ENCODE measurements at regions not wholly inside any gene's neighbourhood (a gene's known extent, or its start where the extent isn't known, plus 50 kb on each side); places are given as distances from the start of the nearest gene placed in this dataset.

DNA sequence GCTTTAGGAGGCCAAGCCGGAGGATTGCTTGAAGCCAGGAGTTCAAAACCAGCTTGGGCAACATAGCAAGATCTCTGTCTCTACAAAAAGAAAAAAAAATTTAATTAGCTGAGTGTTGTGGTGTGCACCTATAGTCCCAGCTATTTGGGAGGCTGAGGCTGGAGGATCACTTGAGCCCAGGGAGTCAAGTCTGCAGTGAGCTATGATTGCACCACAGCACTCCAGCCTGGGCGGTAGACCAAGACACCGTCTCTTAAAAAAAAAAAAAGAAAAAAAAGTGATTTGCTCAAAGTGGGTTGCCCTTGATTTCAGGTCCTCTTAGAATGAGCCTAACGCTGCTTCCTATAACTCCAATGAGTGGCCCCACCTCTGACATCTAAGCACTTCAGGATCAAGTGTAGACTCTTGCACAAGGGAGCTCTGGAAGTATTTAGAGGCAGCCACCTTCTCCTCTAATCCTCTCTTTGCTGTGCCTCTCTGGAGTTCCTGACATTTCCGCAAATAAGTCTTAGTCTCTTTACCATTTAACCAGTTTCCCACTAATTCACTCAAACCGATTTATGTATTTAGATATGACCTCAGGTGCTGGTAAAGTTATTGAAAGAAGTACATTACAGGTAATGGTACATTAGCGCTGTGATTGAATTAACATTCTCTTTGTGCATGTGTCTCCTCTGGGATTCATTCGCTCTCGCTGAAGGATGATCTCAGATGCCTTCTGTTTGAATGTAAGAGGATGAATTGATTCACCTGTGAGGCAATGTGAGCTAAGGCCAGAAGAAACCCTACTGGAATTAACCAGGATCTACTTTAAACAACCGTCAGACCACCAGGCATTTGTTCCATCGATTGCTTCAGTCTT lies 60.8 kb upstream of the CELF2 start:
- Histone ChIP-seq H3K79me2 (ENCODE audit: control insufficient read depth, insufficient read depth, low read length, unreplicated experiment) (no peaks in the 10 kb centered on the region), H3K36me3 (ENCODE audit: insufficient read depth, low read length) (no peaks in the 10 kb centered on the region), H2AFZ (ENCODE audit: low read length, unreplicated experiment) (no peak overlapping the region)

GRCh38 chr10:10958041-10958440 lies 59.6 kb upstream of the CELF2 start:
- H3K4me3 ChIP-seq (ENCODE audit: low read depth, low read length) = no peak overlapping the region
- no peaks in the 10 kb centered on the region for H3K4me1 ChIP-seq (ENCODE audit: control insufficient read depth, insufficient read depth, low read length, unreplicated experiment)
- no peaks in the 10 kb centered on the region for H3K79me2 ChIP-seq (ENCODE audit: control insufficient read depth, insufficient read depth, low read length, unreplicated experiment)
- no peak overlapping the region for H2AFZ ChIP-seq (ENCODE audit: low read length, unreplicated experiment)
- H3K36me3 ChIP-seq (ENCODE audit: insufficient read depth, low read length) = no peaks in the 10 kb centered on the region
- H3K27me3 ChIP-seq (ENCODE audit: insufficient read depth, low read length) = no peaks in the 10 kb centered on the region
- H3K27ac ChIP-seq (ENCODE audit: low read depth, low read length) = no peak overlapping the region

More for the DNA sequence above, 60.8 kb upstream of the CELF2 start:
- Histone ChIP-seq H3K4me1 (ENCODE audit: control insufficient read depth, insufficient read depth, low read length, unreplicated experiment) (no peaks in the 10 kb centered on the region), H3K27me3 (ENCODE audit: insufficient read depth, low read length) (no peaks in the 10 kb centered on the region; the same call in 1 of the 2 replicates), H3K4me3 (ENCODE audit: low read depth, low read length) (no peak overlapping the region), H3K27ac (ENCODE audit: low read depth, low read length) (no peak overlapping the region)

GRCh38 chr10:10959666-10960065 lies 58.0 kb upstream of the CELF2 start:
- Histone ChIP-seq H3K4me3 (ENCODE audit: low read depth, low read length) (no peak overlapping the region), H3K27me3 (ENCODE audit: insufficient read depth, low read length) (no peaks in the 10 kb centered on the region), H3K27ac (ENCODE audit: low read depth, low read length) (no peak overlapping the region), H3K36me3 (ENCODE audit: insufficient read depth, low read length) (no peaks in the 10 kb centered on the region), H3K4me1 (ENCODE audit: control insufficient read depth, insufficient read depth, low read length, unreplicated experiment) (no peaks in the 10 kb centered on the region), H3K79me2 (ENCODE audit: control insufficient read depth, insufficient read depth, low read length, unreplicated experiment) (no peaks in the 10 kb centered on the region), H2AFZ (ENCODE audit: low read length, unreplicated experiment) (no peak overlapping the region)

GRCh38 chr10:10960534-10960933 lies 57.1 kb upstream of the CELF2 start:
- Histone ChIP-seq H3K36me3 (ENCODE audit: insufficient read depth, low read length) (no peaks in the 10 kb centered on the region), H3K27me3 (ENCODE audit: insufficient read depth, low read length) (no peaks in the 10 kb centered on the region), H3K4me3 (ENCODE audit: low read depth, low read length) (no peak overlapping the region), H3K79me2 (ENCODE audit: control insufficient read depth, insufficient read depth, low read length, unreplicated experiment) (no peaks in the 10 kb centered on the region), H2AFZ (ENCODE audit: low read length, unreplicated experiment) (no peak overlapping the region), H3K27ac (ENCODE audit: low read depth, low read length) (no peak overlapping the region), H3K4me1 (ENCODE audit: control insufficient read depth, insufficient read depth, low read length, unreplicated experiment) (no peaks in the 10 kb centered on the region)

GRCh38 chr10:10961072-10961471 lies 56.6 kb upstream of the CELF2 start:
- no peak overlapping the region for H3K27ac ChIP-seq (ENCODE audit: low read depth, low read length)
- no peaks in the 10 kb centered on the region for H3K79me2 ChIP-seq (ENCODE audit: control insufficient read depth, insufficient read depth, low read length, unreplicated experiment)
- H3K4me1 ChIP-seq (ENCODE audit: control insufficient read depth, insufficient read depth, low read length, unreplicated experiment) = no peaks in the 10 kb centered on the region
- no peaks in the 10 kb centered on the region for H3K36me3 ChIP-seq (ENCODE audit: insufficient read depth, low read length)
- H3K27me3 ChIP-seq (ENCODE audit: insufficient read depth, low read length) = no peaks in the 10 kb centered on the region
- H3K4me3 ChIP-seq (ENCODE audit: low read depth, low read length) = no peak overlapping the region
- no peak overlapping the region for H2AFZ ChIP-seq (ENCODE audit: low read length, unreplicated experiment)

DNA sequence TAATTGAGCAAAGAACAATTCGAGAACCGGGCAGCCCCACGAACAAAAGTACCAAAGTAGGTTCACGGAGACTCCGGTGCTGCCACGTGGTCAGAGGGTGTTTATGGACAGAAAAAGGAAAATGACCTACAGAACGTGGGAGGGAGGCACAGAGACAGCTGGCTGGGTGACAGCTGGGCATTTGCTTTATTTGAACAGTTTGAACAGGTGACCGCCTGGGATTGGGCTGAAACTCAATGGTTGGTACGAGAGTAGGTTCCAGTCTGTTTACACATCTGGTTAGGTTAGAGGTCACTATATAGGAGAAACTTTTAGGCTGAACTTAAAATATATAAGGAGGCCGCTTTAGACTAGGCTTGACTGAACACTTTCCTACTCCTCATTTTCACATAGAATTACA lies 50.6 kb upstream of the CELF2 start:
- Histone ChIP-seq H3K27ac (ENCODE audit: low read depth, low read length) (no peak overlapping the region), H3K36me3 (ENCODE audit: insufficient read depth, low read length) (no peaks in the 10 kb centered on the region), H2AFZ (ENCODE audit: low read length, unreplicated experiment) (no peak overlapping the region), H3K4me1 (ENCODE audit: control insufficient read depth, insufficient read depth, low read length, unreplicated experiment) (no peaks in the 10 kb centered on the region), H3K79me2 (ENCODE audit: control insufficient read depth, insufficient read depth, low read length, unreplicated experiment) (no peaks in the 10 kb centered on the region), H3K27me3 (ENCODE audit: insufficient read depth, low read length) (no peaks in the 10 kb centered on the region), H3K4me3 (ENCODE audit: low read depth, low read length) (no peak overlapping the region)

GRCh38 chr10:10967581-10968256 lies 50.0 kb upstream of the CELF2 start:
- no peaks in the 10 kb centered on the region for H3K27me3 ChIP-seq (ENCODE audit: insufficient read depth, low read length)
- H3K27ac ChIP-seq (ENCODE audit: low read depth, low read length) = no peak overlapping the region
- no peaks in the 10 kb centered on the region for H3K36me3 ChIP-seq (ENCODE audit: insufficient read depth, low read length)
- H3K79me2 ChIP-seq (ENCODE audit: control insufficient read depth, insufficient read depth, low read length, unreplicated experiment) = no peaks in the 10 kb centered on the region
- H2AFZ ChIP-seq (ENCODE audit: low read length, unreplicated experiment) = no peak overlapping the region
- H3K4me1 ChIP-seq (ENCODE audit: control insufficient read depth, insufficient read depth, low read length, unreplicated experiment) = no peaks in the 10 kb centered on the region
- no peak overlapping the region for H3K4me3 ChIP-seq (ENCODE audit: low read depth, low read length)
